Smooth muscle cell (in vitro differentiated cells): ENCODE measurements at regions not wholly inside any gene's neighbourhood (a gene's known extent, or its start where the extent isn't known, plus 50 kb on each side); places are given as distances from the start of the nearest gene placed in this dataset.

Experiments
- DNase-seq: peaks from one replicate; lab custom pipeline; 2025; ENCODE audit not compliant: unreplicated experiment; lab: John Stamatoyannopoulos, UW
- H2AFZ ChIP-seq: fragments of 200-600 bp; sonication (generic); 2 replicates; pipeline ENCODE4 v1.6.0; 2016; ENCODE audit warnings: antibody characterized with exemption, low read depth, mild to moderate bottlenecking
- H3F3A ChIP-seq: fragments of 200-600 bp; sonication (generic); 2 replicates; pipeline ENCODE4 v1.6.0; 2017; ENCODE audit warnings: antibody characterized with exemption, low read depth
- H3K27ac ChIP-seq: fragments of 200-600 bp; sonication (generic); 2 replicates; pipeline ENCODE4 v1.5.1; 2016; ENCODE audit warnings: low read depth, mild to moderate bottlenecking
- H3K27me3 ChIP-seq: fragments of 200-600 bp; sonication (generic); 2 replicates; pipeline ENCODE4 v1.6.1; 2016; ENCODE audit warnings: low read depth, mild to moderate bottlenecking
- H3K36me3 ChIP-seq: fragments of 200-600 bp; sonication (generic); 2 replicates; pipeline ENCODE4 v1.5.1; 2016; ENCODE audit warnings: low read depth
- H3K4me1 ChIP-seq: fragments of 200-600 bp; sonication (generic); 2 replicates; pipeline ENCODE4 v1.5.1; 2016; ENCODE audit warnings: low read depth
- H3K4me2 ChIP-seq: fragments of 200-600 bp; sonication (generic); 2 replicates; pipeline ENCODE4 v1.6.0; 2016; ENCODE audit warnings: mild to moderate bottlenecking
- H3K4me3 ChIP-seq: fragments of 200-600 bp; sonication (generic); 2 replicates; pipeline ENCODE4 v1.5.1; 2016; ENCODE audit warnings: mild to moderate bottlenecking
- H3K79me2 ChIP-seq: fragments of 200-600 bp; sonication (generic); 2 replicates; pipeline ENCODE4 v1.6.0; 2016; ENCODE audit warnings: low read depth, mild to moderate bottlenecking
- H3K9ac ChIP-seq: fragments of 200-600 bp; sonication (generic); 2 replicates; pipeline ENCODE4 v1.6.0; 2016; ENCODE audit warnings: low read depth
- H3K9me3 ChIP-seq: fragments of 200-600 bp; sonication (generic); replicated peaks from 2 replicates; pipeline ENCODE4 v1.5.1; 2016; ENCODE audit warnings: low read depth
- H4K20me1 ChIP-seq: fragments of 200-600 bp; sonication (generic); 2 replicates; pipeline ENCODE4 v1.6.0; 2016; ENCODE audit warnings: low read depth
- WGBS: methylation state at CpG from one replicate; pipeline ENCODE4 v1.1.7; 2016; ENCODE audit warnings: low lambda C conversion rate; 5-methylcytosine and 5-hydroxymethylcytosine counted together
- TF ChIP-seq, protein P1 (sequence below): fragments of 200-600 bp; sonication (generic); IDR thresholded peaks from 2 replicates; pipeline ENCODE4 v1.5.1; 2017; ENCODE audit warnings: borderline replicate concordance, mild to moderate bottlenecking, antibody characterized with exemption; ENCODE audit not compliant: insufficient read depth, poor library complexity, severe bottlenecking

DNA sequence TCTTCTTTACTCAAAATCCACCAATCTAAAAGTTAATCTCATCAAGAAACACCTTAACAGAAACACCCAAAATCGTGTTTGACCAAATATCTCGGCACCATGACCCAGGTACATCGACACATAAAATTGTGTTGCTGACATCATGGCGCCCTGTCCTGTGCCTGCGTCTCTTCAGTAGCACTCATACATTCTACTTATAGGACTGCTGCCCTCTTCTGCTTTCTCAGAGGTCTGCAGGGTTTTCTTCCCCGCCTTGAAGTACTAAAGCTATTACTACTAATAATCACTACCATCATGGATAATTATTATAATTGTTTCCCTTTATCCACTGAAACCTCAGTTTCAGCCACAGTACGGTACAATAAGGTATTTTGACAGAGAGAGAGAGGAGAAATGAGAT is 1403.1 kb upstream of the TENM3 start:
- no peaks in the 10 kb centered on the region for H3F3A ChIP-seq
- H3K79me2 ChIP-seq: no peaks in the 10 kb centered on the region
- TF ChIP-seq, protein P1, sequence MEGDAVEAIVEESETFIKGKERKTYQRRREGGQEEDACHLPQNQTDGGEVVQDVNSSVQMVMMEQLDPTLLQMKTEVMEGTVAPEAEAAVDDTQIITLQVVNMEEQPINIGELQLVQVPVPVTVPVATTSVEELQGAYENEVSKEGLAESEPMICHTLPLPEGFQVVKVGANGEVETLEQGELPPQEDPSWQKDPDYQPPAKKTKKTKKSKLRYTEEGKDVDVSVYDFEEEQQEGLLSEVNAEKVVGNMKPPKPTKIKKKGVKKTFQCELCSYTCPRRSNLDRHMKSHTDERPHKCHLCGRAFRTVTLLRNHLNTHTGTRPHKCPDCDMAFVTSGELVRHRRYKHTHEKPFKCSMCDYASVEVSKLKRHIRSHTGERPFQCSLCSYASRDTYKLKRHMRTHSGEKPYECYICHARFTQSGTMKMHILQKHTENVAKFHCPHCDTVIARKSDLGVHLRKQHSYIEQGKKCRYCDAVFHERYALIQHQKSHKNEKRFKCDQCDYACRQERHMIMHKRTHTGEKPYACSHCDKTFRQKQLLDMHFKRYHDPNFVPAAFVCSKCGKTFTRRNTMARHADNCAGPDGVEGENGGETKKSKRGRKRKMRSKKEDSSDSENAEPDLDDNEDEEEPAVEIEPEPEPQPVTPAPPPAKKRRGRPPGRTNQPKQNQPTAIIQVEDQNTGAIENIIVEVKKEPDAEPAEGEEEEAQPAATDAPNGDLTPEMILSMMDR: no peak
- no peak for DNase-seq
- H2AFZ ChIP-seq: no peak overlapping the region
- WGBS: 67% methylated on average over 7 of the region's 7 CpGs
- no peak overlapping the region for H3K4me3 ChIP-seq
- no peaks in the 10 kb centered on the region for H3K27me3 ChIP-seq
- no peaks in the 10 kb centered on the region for H3K4me1 ChIP-seq
- H3K36me3 ChIP-seq: no peaks in the 10 kb centered on the region
- no peak overlapping the region for H3K9ac ChIP-seq
- no peak overlapping the region for H3K27ac ChIP-seq
- no peaks in the 10 kb centered on the region for H3K9me3 ChIP-seq
- no peak overlapping the region for H3K4me2 ChIP-seq
- no peaks in the 10 kb centered on the region for H4K20me1 ChIP-seq

DNA sequence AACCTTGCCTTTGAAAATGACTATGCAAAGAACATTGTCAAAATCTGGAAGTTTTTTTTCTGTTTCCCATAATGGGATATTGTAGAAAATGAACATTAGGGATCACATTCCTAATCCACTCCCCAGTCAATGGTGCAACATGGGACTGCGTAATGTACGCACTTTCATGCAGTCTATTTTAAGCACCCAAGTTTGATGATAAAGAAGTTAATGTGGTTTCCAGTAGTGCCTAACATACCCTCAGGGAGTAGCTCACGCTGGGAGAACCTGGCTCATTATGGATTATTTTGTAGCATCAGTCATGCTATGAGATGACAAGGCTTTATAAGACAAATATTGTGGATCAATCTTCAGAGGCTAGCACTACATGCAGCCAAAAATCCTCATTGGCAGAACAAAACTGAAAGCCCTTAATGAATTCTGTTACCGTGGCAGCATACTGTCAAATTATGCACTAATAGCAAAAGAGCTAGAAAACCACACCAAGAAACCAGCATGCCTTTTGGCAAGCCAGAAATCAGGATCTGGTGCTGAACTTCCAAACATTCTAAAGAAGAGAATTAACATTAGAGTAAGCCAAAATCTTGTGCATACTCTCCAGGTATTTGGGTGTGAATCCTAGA is 1392.8 kb upstream of the TENM3 start:
- no peak overlapping the region for H2AFZ ChIP-seq
- no peak overlapping the region for H3K4me3 ChIP-seq
- no peak overlapping the region for H3K4me2 ChIP-seq
- no peak overlapping the region for H3K9ac ChIP-seq
- no peaks in the 10 kb centered on the region for H3K9me3 ChIP-seq
- H3K4me1 ChIP-seq: no peaks in the 10 kb centered on the region
- no peaks in the 10 kb centered on the region for H3K27me3 ChIP-seq
- no peaks in the 10 kb centered on the region for H4K20me1 ChIP-seq
- DNase-seq: no peak
- H3K36me3 ChIP-seq: no peaks in the 10 kb centered on the region
- no peaks in the 10 kb centered on the region for H3K79me2 ChIP-seq
- H3K27ac ChIP-seq: no peak overlapping the region
- 79% methylated on average over 4 of the region's 4 CpGs for WGBS
- TF ChIP-seq, protein P1: no peak
- no peaks in the 10 kb centered on the region for H3F3A ChIP-seq

DNA sequence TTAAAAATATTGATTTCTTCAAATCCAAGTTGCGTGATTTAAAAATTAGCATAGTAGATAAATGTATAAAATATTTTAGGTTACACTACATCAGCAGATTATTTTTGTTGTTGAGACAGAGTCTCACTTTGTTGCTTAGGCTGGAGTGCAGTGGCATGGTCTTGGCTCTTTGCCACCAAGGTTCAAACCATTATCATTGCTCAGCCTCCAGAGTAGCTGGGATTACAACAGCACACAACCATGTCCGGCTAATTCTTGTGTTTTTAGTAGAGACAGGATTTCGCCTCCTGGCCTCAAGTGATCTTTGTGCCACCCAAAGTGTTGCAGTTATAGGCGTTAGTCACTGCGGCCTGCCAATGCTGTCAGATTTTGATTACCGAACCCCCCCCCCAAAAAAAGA is 1390.5 kb upstream of the TENM3 start:
- H4K20me1 ChIP-seq: no peaks in the 10 kb centered on the region
- H3K4me2 ChIP-seq: no peak overlapping the region
- no peaks in the 10 kb centered on the region for H3K27me3 ChIP-seq
- no peak overlapping the region for H3K4me3 ChIP-seq
- H3K9me3 ChIP-seq: no peaks in the 10 kb centered on the region
- no peaks in the 10 kb centered on the region for H3F3A ChIP-seq
- no peak overlapping the region for H2AFZ ChIP-seq
- no peaks in the 10 kb centered on the region for H3K79me2 ChIP-seq
- TF ChIP-seq, protein P1: no peak
- 68% methylated on average over 6 of the region's 6 CpGs for WGBS
- H3K36me3 ChIP-seq: no peaks in the 10 kb centered on the region
- DNase-seq: no peak
- H3K4me1 ChIP-seq: no peaks in the 10 kb centered on the region
- H3K9ac ChIP-seq: no peak overlapping the region
- H3K27ac ChIP-seq: no peak overlapping the region

DNA sequence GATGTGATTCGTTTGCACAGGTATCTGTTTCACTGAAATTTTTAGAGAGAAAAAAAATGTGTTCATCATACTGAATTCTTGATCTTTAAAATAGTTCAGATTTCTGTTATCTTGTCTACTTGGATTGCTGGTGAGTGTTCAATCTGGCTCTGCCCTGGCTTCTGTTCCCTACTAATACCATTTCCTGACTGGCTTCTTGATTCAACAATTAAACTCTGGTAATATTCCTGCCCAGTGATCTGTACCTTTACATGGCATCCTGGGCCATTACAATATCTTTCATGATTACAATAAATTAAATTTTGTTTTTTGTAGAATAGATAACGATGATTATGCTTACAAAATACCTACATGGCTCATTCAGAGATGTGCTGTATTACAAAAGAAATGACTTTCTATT is 1388.0 kb upstream of the TENM3 start:
- Histone ChIP-seq H3K4me3 (no peak overlapping the region), H3K4me1 (no peaks in the 10 kb centered on the region), H3K79me2 (no peaks in the 10 kb centered on the region), H3K4me2 (no peak overlapping the region), H3K9ac (no peak overlapping the region), H3K27me3 (no peaks in the 10 kb centered on the region), H3F3A (no peaks in the 10 kb centered on the region), H3K27ac (no peak overlapping the region), H3K36me3 (no peaks in the 10 kb centered on the region), H3K9me3 (no peaks in the 10 kb centered on the region), H2AFZ (no peak overlapping the region), H4K20me1 (no peaks in the 10 kb centered on the region)
- DNase-seq: no peak
- TF ChIP-seq, protein P1: no peak
- 89% methylated on average over 2 of the region's 2 CpGs for WGBS
